GM20000 (cell line): ENCODE measurements at regions not wholly inside any gene's neighbourhood (a gene's known extent, or its start where the extent isn't known, plus 50 kb on each side); places are given as distances from the start of the nearest gene placed in this dataset.

ENCODE experiments used
- DNase-seq: peaks from one replicate; pipeline ENCODE4 v3.0.0; 2012; ENCODE audit warnings: low spot score
- TF ChIP-seq, protein P1 (sequence below): IDR thresholded peaks from 2 replicates; pipeline ENCODE4 v1.5.1; 2012; ENCODE audit warnings: mild to moderate bottlenecking, control low read depth; ENCODE audit errors: extremely low read depth, missing control alignments

DNA sequence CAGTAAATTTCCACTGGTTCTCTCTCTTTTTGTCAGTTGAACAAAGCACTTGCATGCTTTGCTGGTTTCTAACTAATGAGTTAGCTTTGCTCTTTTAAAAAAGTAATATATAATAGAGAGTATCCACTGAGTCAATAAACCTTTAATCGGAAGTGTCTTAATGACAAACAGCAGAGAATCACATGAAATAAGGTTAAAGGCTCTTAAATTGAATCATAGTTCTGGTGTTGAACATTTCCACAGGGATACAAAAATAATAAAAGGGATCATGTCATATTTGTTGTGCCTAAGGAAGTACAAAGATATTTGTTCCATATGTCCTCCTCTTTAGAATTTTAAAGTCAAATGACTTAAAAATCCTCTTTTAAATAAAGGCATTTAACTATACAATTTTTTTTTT is 362.6 kb downstream of the LRIG3 start:
- TF ChIP-seq, protein P1, sequence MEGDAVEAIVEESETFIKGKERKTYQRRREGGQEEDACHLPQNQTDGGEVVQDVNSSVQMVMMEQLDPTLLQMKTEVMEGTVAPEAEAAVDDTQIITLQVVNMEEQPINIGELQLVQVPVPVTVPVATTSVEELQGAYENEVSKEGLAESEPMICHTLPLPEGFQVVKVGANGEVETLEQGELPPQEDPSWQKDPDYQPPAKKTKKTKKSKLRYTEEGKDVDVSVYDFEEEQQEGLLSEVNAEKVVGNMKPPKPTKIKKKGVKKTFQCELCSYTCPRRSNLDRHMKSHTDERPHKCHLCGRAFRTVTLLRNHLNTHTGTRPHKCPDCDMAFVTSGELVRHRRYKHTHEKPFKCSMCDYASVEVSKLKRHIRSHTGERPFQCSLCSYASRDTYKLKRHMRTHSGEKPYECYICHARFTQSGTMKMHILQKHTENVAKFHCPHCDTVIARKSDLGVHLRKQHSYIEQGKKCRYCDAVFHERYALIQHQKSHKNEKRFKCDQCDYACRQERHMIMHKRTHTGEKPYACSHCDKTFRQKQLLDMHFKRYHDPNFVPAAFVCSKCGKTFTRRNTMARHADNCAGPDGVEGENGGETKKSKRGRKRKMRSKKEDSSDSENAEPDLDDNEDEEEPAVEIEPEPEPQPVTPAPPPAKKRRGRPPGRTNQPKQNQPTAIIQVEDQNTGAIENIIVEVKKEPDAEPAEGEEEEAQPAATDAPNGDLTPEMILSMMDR: no peak
- no peak for DNase-seq

GRCh38 chr12:58563621-58564020 is 356.7 kb downstream of the LRIG3 start:
- DNase-seq: no peak
- TF ChIP-seq, protein P1: no peak

DNA sequence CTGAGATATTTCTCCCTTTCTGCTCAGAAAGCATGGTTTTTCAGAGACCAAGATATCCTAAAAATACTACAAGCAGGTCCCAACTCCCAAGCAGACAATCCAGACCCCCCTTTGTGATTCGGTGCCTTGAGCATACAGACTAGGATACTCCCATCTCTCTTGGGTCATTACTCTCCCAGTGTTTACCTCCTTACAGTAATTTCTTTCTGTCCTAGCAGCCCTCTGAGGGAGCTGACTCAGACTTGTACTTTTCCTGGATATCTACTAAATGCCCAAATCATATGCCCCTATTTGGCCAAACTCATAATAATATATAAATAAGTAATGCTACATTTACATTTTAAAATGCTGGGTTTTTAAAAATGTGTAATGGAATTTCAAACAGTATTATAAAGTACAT is 355.6 kb downstream of the LRIG3 start:
- TF ChIP-seq, protein P1: no peak
- no peak for DNase-seq

DNA sequence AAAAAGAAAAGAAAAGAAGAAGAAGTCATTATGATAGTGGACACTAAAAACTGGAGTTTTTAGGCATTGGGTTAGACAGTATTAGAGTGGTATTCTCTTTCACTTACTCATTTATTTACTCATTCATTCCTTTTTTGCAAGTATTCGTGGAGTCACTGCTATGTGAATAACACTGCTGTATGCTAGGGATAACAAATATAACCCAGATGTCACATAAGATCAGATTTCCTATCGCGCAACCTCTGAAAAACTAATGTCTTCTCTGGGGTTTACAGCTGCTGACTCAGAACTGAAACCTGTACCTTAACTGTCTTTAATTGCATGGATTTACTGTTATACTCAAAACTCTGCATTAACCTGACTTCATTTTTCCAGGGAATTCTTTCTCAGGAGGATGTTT is 353.7 kb downstream of the LRIG3 start:
- DNase-seq: no peak
- TF ChIP-seq, protein P1: no peak

DNA sequence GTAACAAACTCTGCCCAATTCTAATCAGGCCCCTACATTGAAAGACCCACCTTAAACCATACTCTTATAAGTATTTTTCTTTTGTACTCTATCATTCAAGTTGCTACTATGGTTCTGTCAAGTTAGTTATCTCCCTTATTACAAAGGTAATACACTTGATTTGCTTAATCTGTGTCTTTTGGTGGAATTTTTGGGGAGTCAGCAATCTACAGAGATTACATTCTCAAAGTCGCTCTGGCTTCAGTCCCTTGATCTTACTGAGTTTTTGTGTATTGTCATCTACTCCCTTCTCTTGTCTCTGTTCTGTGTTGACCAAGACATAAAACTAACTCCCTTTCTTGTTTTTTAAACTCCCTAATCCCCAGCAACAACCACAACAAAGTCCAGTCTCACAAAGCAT is 353.1 kb downstream of the LRIG3 start:
- TF ChIP-seq, protein P1: no peak
- no peak for DNase-seq

DNA sequence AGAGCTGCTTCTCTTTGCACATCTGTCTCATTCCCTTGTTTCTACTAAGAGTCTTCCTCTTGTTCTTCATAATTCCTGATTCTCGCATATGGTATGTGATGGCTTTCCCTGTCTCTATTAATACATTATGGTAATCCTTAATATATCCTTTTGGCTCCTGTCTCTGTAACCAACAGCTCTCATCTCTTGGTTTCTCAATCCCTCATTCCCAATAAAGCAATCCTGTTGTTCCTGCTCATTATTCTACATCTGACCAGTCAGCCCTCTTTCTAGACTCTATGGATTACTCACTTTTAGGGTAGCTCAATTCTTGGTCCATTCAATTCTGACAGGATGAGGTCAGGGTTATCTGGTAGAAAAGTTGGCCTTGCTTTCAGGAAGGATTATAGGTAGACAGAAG is 349.9 kb downstream of the LRIG3 start:
- DNase-seq: no peak
- TF ChIP-seq, protein P1: no peak

DNA sequence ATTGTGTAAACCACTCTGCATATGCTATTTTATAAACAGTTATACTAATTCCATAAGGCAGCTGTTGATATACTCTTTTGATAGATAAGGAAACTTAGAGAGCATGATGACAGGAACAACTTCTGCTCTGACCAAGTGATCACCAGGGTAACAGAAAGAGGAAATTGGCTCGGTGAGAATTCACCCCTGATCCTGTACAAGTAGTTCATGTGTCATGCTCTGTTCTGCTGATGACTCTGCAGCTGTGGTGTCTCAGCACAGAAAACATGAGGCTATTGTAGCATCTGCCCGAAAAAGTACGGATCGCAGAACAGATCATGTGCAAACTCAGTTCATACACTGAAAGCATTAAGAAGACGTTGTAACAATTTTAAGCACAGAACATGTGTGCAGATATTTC is 345.0 kb downstream of the LRIG3 start:
- no peak for DNase-seq
- TF ChIP-seq, protein P1: no peak
